ENCODE measurements at regions not wholly inside any gene's neighbourhood (a gene's known extent, or its start where the extent isn't known, plus 50 kb on each side); places are given as distances from the start of the nearest gene placed in this dataset.
"Not testable (repeated sequence)": the region's sequence is repeated elsewhere in the genome, so short reads cannot be mapped to it uniquely, and the experiment has no call there.

GRCh38 chr4:187396106-187396505, 599.5 kb upstream of the ZFP42 start:
- TF ChIP-seq EZH2 (IDR thresholded peaks at IDR 0.05) = no peak
- TF ChIP-seq EZH2phosphoT487 (IDR thresholded peaks at IDR 0.05) = no peak
- TF ChIP-seq CTCF (IDR thresholded peaks at IDR 0.05) = no peak
- no peak overlapping the region for H2AFZ ChIP-seq (replicated peaks)
- no peak overlapping the region for H3K4me2 ChIP-seq
- no peak overlapping the region for H3K27ac ChIP-seq
- Mint-ChIP-seq H3K36me3 (no peaks in the 10 kb centered on the region), H3K4me1 (peaks cover 3% of the 10 kb centered on the region), H3K9me3 (no peaks in the 10 kb centered on the region), H3K4me3 (no peak overlapping the region), H3K27me3 (ENCODE audit: insufficient read depth, low read depth) (no peaks in the 10 kb centered on the region), H3K27ac (no peak overlapping the region)
- no peak overlapping the region for H3K4me3 ChIP-seq
- no peaks in the 10 kb centered on the region for H3K79me2 ChIP-seq (ENCODE audit: low read depth)
- H3K9ac ChIP-seq = no peak overlapping the region
- H3F3A ChIP-seq (ENCODE audit: low read depth) = no peaks in the 10 kb centered on the region
- DNase-seq (ENCODE audit: low spot score) = no peak
- H3K9me3 ChIP-seq (ENCODE audit: low read depth) = no peaks in the 10 kb centered on the region
- no peaks in the 10 kb centered on the region for H3K4me1 ChIP-seq
- no peaks in the 10 kb centered on the region for H3K36me3 ChIP-seq
- H4K20me1 ChIP-seq (ENCODE audit: low read depth) = no peaks in the 10 kb centered on the region
- H3K27me3 ChIP-seq = no peaks in the 10 kb centered on the region

GRCh38 chr4:187408447-187408846, 587.1 kb upstream of the ZFP42 start:
- H3K9ac ChIP-seq; H4K20me1 ChIP-seq (ENCODE audit: low read depth); H3K36me3 ChIP-seq; H3K27me3 ChIP-seq; H3K27ac Mint-ChIP-seq; H3K9me3 Mint-ChIP-seq; H3K4me3 Mint-ChIP-seq; DNase-seq (ENCODE audit: low spot score); H3K4me3 ChIP-seq; H3K4me1 ChIP-seq; H3K4me1 Mint-ChIP-seq; H3K36me3 Mint-ChIP-seq; H3K27ac ChIP-seq; H3K79me2 ChIP-seq (ENCODE audit: low read depth); H3K4me2 ChIP-seq; H2AFZ ChIP-seq (replicated peaks); H3F3A ChIP-seq (ENCODE audit: low read depth); H3K27me3 Mint-ChIP-seq (ENCODE audit: insufficient read depth, low read depth); H3K9me3 ChIP-seq (ENCODE audit: low read depth): not testable (repeated sequence)

GRCh38 chr4:187413564-187414358, 581.8 kb upstream of the ZFP42 start:
- DNase-seq (ENCODE audit: low spot score) = no peak
- H3K4me2 ChIP-seq = no peak overlapping the region
- no peaks in the 10 kb centered on the region for H3K4me1 Mint-ChIP-seq
- no peaks in the 10 kb centered on the region for H3K9me3 ChIP-seq (ENCODE audit: low read depth)
- H3K79me2 ChIP-seq (ENCODE audit: low read depth) = no peaks in the 10 kb centered on the region
- H3K27ac ChIP-seq = no peak overlapping the region
- no peaks in the 10 kb centered on the region for H3K36me3 ChIP-seq
- H2AFZ ChIP-seq (replicated peaks) = no peak overlapping the region
- H3K4me1 ChIP-seq = no peaks in the 10 kb centered on the region
- no peaks in the 10 kb centered on the region for H3K27me3 ChIP-seq
- H3F3A ChIP-seq (ENCODE audit: low read depth) = no peaks in the 10 kb centered on the region
- no peak overlapping the region for H3K4me3 ChIP-seq
- no peaks in the 10 kb centered on the region for H3K27me3 Mint-ChIP-seq (ENCODE audit: insufficient read depth, low read depth)
- no peak for TF ChIP-seq EZH2phosphoT487 (IDR thresholded peaks at IDR 0.05)
- TF ChIP-seq EZH2 (IDR thresholded peaks at IDR 0.05) = no peak
- no peak for TF ChIP-seq CTCF (IDR thresholded peaks at IDR 0.05)
- no peak overlapping the region for H3K27ac Mint-ChIP-seq
- H4K20me1 ChIP-seq (ENCODE audit: low read depth) = no peaks in the 10 kb centered on the region
- no peaks in the 10 kb centered on the region for H3K9me3 Mint-ChIP-seq
- no peaks in the 10 kb centered on the region for H3K36me3 Mint-ChIP-seq
- H3K4me3 Mint-ChIP-seq = no peak overlapping the region
- H3K9ac ChIP-seq = no peak overlapping the region

GRCh38 chr4:187414716-187415115, 580.9 kb upstream of the ZFP42 start:
- Mint-ChIP-seq H3K4me1 (no peaks in the 10 kb centered on the region), H3K27me3 (ENCODE audit: insufficient read depth, low read depth) (no peaks in the 10 kb centered on the region), H3K4me3 (no peak overlapping the region), H3K27ac (no peak overlapping the region), H3K9me3 (no peaks in the 10 kb centered on the region), H3K36me3 (no peaks in the 10 kb centered on the region)
- H3K36me3 ChIP-seq = no peaks in the 10 kb centered on the region
- H3K4me1 ChIP-seq = no peaks in the 10 kb centered on the region
- TF ChIP-seq EZH2 (IDR thresholded peaks at IDR 0.05) (no peak), EZH2phosphoT487 (IDR thresholded peaks at IDR 0.05) (no peak), CTCF (IDR thresholded peaks at IDR 0.05) (no peak)
- no peaks in the 10 kb centered on the region for H3K9me3 ChIP-seq (ENCODE audit: low read depth)
- DNase-seq (ENCODE audit: low spot score) = no peak
- no peaks in the 10 kb centered on the region for H4K20me1 ChIP-seq (ENCODE audit: low read depth)
- no peak overlapping the region for H2AFZ ChIP-seq (replicated peaks)
- no peaks in the 10 kb centered on the region for H3K27me3 ChIP-seq
- no peaks in the 10 kb centered on the region for H3K79me2 ChIP-seq (ENCODE audit: low read depth)
- no peak overlapping the region for H3K4me2 ChIP-seq
- H3F3A ChIP-seq (ENCODE audit: low read depth) = no peaks in the 10 kb centered on the region
- H3K27ac ChIP-seq = no peak overlapping the region
- H3K9ac ChIP-seq = no peak overlapping the region
- H3K4me3 ChIP-seq = no peak overlapping the region

Measured in neural progenitor cell (in vitro differentiated cells).